Bone marrow (tissue), 2 donors: ENCODE measurements at regions not wholly inside any gene's neighbourhood (a gene's known extent, or its start where the extent isn't known, plus 50 kb on each side); places are given as distances from the start of the nearest gene placed in this dataset.
"Not testable (repeated sequence)": the region's sequence is repeated elsewhere in the genome, so short reads cannot be mapped to it uniquely, and the experiment has no call there.

Experiments
- DNase-seq, 2 donors: peaks; one replicate each; lab custom pipeline; 2025; lab: John Stamatoyannopoulos, UW

DNA sequence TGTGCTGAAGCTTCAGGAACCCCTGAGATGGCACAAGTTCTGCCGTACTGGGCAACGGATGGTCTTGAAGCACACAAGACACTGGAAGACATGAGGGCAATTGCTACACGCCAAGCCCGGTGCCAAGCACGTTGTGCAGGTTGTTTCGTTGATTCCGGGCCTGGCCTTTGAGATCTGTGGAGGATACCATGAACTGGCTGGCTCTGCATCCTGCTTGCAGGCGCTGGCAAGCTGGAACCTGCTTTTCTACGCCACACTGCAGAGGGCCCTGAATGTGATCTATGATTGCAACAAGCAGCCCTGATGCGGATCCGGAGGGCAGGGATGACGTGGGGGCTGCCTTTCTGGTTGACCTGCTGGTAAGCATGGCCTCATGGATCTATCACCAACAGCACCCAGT is 262.5 kb upstream of the ATP10A start:
- no peak for DNase-seq

DNA sequence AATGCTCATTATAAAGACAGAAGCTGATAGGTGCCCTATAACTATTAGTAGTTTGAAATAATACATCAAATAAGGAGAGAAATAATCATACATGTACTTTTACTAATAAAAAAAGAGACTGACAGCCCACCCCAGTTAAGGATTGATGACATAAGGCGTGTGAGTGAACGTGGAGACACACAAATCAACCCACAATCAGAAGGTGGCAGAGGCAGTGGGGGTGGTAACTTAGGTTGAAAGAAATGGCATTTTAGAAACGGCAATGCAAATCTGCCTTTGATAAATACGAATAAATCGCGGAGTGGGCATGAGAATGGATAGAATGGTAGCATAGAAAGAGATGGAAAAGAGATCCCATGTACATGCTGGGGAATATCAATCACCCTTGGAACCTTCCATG is 256.2 kb upstream of the ATP10A start:
- DNase-seq, result no peak

- DNase-seq, result no peak
Observed at GRCh38 chr15:26115229-26115943, 252.3 kb upstream of the ATP10A start.

DNA sequence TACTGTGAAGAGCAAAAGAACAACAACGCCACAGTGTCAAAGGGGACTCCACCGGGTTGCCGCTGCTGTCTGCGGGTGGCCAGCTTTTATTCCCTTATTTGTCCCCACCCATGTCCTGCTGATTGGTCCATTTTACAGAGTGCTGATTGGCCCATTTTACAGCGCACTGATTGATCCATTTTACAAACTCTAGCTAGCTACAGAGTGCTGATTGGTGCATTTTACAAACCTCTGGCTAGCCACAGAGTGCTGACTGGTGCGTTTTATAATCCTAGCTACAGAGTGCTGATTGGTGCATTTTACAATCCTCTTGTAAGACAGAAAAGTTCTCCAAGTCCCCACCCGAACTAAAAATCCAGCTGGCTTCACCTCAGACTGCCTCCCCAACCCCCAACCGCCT is 251.0 kb upstream of the ATP10A start:
- DNase-seq, result not testable (repeated sequence)

DNA sequence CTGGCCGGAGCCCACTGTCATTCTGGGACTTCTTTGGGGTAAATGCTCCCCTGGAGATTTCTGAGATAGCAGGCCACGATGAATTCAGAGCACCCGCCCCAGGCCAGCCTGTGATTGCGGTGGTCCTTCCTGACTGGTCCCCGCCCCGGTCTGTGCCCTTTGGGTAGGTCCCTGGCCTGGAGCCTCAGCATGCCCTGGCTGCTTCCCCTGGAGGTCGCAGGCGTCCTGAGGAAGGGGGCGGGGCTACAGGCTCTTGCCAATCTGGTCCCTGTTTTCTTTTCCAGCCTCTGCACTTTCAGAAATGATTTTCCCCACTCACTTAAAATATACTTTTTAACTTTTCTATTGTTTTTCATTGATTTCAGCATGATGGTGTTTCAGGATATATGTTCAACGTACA is 250.2 kb upstream of the ATP10A start:
- no peak for DNase-seq

DNA sequence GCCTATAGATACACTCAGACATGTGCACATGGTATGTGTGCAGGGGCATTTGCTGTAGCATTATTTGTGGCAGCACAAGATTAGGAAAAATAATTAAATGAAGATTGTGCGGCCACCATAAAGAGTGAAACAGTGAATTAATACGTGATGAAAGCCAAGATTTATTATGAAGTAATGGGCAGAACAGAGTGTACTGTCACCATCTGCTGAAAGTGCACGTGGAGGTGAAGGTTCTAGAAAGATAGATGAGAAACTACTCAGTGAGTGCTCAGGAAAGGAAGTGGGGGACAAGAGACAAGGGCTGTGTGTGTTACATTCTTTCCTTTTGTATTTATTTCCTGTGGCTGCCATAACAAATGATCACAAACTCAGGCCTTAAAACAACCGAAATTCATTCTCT is 246.1 kb upstream of the ATP10A start:
- DNase-seq, result no peak

- no peak for DNase-seq
Observed at GRCh38 chr15:26106556-26106955, 243.4 kb upstream of the ATP10A start.

DNA sequence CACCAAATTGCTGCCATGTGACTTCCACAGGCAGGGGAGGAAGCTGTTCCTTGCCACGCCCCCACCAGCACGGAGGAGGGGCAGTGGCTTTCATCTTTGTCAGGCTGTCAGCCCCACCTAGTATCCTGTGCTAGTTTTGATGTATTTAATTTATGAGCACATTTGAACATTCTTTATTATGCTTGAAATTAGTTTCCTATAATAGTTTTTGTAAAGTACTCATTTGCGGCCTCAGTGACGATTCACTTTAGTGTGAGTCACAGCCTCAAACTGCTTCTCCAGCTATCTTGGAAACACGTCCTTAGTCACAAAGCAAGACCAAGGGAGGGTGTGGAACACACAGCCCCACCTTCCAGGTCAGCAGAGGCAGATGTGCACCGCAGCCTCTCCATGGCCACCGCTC is 239.9 kb upstream of the ATP10A start:
- no peak for DNase-seq

GRCh38 chr15:26102365-26102764 is 239.2 kb upstream of the ATP10A start:
- no peak for DNase-seq

DNA sequence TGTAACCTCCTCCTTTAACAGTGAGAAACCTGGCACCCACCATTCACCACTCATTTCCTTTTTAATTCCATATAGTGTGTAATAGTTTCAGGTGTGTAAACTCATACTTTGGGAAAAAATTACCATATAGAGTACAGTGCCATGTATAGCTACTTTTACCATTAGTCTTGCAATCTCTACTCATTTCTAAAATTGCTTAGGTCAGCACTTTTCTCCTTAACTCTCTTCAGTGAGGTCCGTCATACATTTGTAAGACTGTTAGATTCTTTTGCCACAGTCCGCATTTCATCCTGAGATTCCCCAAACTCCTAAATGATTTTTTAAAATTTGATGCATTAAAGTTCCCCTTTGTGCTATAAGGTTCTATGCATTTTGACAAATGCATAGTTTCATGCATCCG is 238.3 kb upstream of the ATP10A start:
- no peak for DNase-seq

GRCh38 chr15:26098801-26099200 is 235.7 kb upstream of the ATP10A start:
- no peak for DNase-seq

- no peak for DNase-seq
Observed at GRCh38 chr15:26097216-26097615, 234.1 kb upstream of the ATP10A start.

GRCh38 chr15:26096581-26096980 is 233.5 kb upstream of the ATP10A start:
- DNase-seq, result no peak

DNA sequence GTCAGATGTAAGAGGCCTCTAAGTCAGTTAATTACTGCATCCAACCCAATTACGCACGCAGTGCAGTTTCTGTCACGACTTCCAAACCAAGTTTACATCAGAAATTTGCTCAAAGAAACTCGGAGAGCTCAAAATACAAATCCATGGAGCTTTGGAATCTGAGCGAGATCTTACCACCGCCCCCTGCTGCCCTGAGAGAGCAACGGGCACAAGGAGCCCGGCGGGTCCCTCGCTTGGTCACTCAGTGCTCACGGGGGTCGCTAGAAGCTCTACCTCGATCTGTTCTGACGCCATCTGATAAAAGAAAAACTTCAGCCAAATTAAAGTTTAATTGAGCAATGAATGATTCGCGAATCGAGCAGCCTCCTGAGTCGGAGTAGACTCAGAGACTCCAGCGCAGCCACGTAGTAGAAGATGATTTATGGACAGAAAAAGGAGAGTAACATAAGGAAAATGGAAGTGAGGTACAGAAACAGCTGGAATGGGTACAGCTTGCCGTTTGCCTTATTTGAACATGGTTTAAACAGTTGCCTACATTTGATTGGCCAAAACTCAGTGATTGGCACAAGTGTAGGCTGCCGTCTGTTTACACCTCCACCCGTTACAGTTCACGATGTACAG is 232.7 kb upstream of the ATP10A start:
- DNase-seq, result no peak

- no peak for DNase-seq
Observed at GRCh38 chr15:26091184-26091583, 228.1 kb upstream of the ATP10A start.

GRCh38 chr15:26087881-26088280 is 224.8 kb upstream of the ATP10A start:
- no peak for DNase-seq

DNA sequence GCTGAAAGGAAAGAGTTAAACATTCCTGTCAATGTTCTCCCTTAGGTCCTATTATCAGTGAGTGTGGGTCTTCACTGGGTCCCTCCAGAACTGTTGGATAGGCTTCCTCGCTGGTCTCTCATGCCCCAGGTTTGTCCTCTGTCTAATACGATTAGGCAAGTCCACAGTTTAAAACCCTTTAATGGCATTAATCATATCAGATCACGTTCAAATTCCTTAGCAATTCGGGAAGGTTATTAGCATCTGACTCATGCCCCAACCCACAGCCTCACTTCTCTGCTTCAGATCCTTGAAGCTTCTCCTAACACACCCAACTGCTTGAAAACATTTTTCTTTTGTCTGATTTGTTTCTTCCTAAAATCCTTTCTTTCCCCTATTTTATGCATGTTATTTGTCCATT is 224.3 kb upstream of the ATP10A start:
- no peak for DNase-seq

GRCh38 chr15:26084771-26085170 is 221.6 kb upstream of the ATP10A start:
- no peak for DNase-seq

DNA sequence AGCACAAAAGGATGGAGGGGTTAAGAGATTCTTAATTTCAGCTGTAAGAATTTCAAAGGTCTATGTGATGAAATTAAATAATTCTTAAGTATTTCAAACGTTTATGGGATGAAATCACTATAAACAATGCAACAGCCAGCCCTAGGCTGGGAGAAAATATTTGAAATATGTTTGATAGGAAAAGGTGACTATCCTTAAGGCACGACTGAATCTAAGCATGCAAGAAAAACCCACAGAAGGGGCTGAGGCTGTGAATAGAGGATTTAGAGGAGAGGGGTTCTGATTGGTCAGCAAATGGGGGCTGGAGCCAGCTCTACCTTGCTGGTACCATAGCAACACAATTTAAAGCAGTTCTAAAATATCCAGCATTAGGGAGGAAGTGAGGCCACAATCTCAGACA is 220.8 kb upstream of the ATP10A start:
- no peak for DNase-seq

DNA sequence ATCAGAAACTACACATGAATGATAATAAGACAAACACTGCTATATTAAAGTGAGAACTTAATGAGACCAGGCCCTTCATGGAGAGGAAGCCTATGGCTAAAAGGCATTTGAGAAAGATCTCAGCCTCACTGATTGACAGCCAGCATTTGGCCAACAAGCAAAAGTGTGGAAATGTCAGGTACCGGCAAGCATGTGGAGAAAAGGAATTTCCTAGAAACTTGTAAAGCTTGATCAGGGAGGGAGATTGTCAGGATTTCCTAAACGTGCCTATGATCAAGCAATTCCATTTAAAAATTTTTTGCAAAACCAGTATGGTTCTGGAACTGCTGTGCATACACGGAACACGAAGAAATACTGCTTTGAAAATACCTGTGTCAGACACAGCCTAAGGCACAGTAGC is 220.3 kb upstream of the ATP10A start:
- no peak for DNase-seq

GRCh38 chr15:26082221-26083109 is 219.3 kb upstream of the ATP10A start:
- DNase-seq, result peak; percentile 49 to 96

GRCh38 chr15:26081758-26082220 is 218.7 kb upstream of the ATP10A start:
- no peak for DNase-seq

DNA sequence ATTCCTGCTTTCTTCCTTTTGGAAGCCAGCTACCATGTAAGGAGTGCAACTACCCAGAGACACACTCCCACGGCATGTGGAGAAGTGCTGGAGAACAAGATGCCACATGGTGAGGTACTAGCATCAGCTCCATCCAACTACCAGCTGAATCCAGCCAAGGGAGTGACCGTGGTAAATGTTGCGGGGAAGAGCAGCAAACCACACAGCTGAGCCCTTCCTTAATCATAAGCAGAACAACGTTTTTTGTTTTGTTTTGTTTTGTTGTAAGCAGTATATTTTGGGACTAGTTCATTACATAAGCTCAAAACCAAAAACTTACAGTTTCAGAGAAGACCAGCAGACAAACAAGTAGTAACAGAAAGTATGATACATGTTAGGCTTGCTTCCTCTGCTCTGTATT is 212.6 kb upstream of the ATP10A start:
- DNase-seq, result no peak
